ENCODE measurements at regions not wholly inside any gene's neighbourhood (a gene's known extent, or its start where the extent isn't known, plus 50 kb on each side); places are given as distances from the start of the nearest gene placed in this dataset.

DNA sequence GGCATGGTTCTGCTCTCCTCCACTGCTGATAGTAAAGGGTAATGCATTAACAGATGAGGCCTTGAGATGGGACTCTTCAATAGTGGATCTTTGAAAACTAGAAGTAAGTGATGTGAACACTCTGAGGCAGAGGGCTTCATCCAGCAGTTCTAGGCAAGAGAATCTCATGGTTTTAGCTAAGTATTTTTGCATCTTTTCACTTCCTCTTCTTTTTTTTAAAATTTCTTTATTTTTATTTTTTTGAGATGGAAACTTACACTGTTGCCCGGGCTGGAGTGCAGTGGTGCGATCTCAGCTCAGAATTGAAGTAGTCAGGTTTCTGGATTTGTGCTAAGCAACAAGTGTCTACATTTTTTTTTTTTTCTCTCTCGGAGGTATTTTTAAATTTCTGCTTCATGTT is 101.9 kb downstream of the MTRR start:
- no peak for TF ChIP-seq CTCF (IDR thresholded peaks at IDR 0.05)
- TF ChIP-seq POLR2A (IDR thresholded peaks at IDR 0.05), result no peak
- TF ChIP-seq POLR2AphosphoS5 (IDR thresholded peaks at IDR 0.05; ENCODE audit: insufficient read depth in 1 of 2, low read depth in 1 of 2), result no peak
